NCI-H2081 (cell line): ENCODE measurements at regions not wholly inside any gene's neighbourhood (a gene's known extent, or its start where the extent isn't known, plus 50 kb on each side); places are given as distances from the start of the nearest gene placed in this dataset.

ENCODE experiments used
- DNase-seq, 2 experiments: peaks; one replicate each; lab custom pipeline; 2025; lab: John Stamatoyannopoulos, UW

- no peak for DNase-seq
Observed at GRCh38 chr3:19093084-19093483, 55.2 kb upstream of the KCNH8 start.

- DNase-seq = no peak
Observed at GRCh38 chr3:19077388-19077787, 70.9 kb upstream of the KCNH8 start.

- no peak for DNase-seq
Observed at GRCh38 chr3:19075037-19075436, 73.3 kb upstream of the KCNH8 start.

- DNase-seq = no peak
Observed at GRCh38 chr3:19074257-19074900, 73.9 kb upstream of the KCNH8 start.

- DNase-seq = no peak
Observed at GRCh38 chr3:19073341-19074105, 74.8 kb upstream of the KCNH8 start.

- no peak for DNase-seq
Observed at GRCh38 chr3:19070325-19070724, 78.0 kb upstream of the KCNH8 start.

GRCh38 chr3:19065027-19065426 lies 83.3 kb upstream of the KCNH8 start:
- DNase-seq = peak in 1 of 2 experiments; percentile 6

- DNase-seq = no peak
Observed at GRCh38 chr3:19063936-19064335, 84.4 kb upstream of the KCNH8 start.

- no peak for DNase-seq
Observed at GRCh38 chr3:19060404-19060803, 87.9 kb upstream of the KCNH8 start.

GRCh38 chr3:19052874-19053273 lies 95.4 kb upstream of the KCNH8 start:
- DNase-seq = no peak

- no peak for DNase-seq
Observed at GRCh38 chr3:19046440-19046839, 101.9 kb upstream of the KCNH8 start.

GRCh38 chr3:19030522-19030839 lies 117.8 kb upstream of the KCNH8 start:
- DNase-seq = peak in 1 of 2 experiments; percentile 15

- no peak for DNase-seq
Observed at GRCh38 chr3:19029837-19030521, 118.3 kb upstream of the KCNH8 start.

GRCh38 chr3:19025441-19025840 lies 122.9 kb upstream of the KCNH8 start:
- DNase-seq = no peak

GRCh38 chr3:19022546-19022945 lies 125.8 kb upstream of the KCNH8 start:
- no peak for DNase-seq

- DNase-seq = no peak
Observed at GRCh38 chr3:19016851-19017250, 131.5 kb upstream of the KCNH8 start.

- no peak for DNase-seq
Observed at GRCh38 chr3:19013879-19014278, 134.4 kb upstream of the KCNH8 start.

- no peak for DNase-seq
Observed at GRCh38 chr3:19012846-19013245, 135.5 kb upstream of the KCNH8 start.

- DNase-seq = no peak
Observed at GRCh38 chr3:19002606-19003005, 145.7 kb upstream of the KCNH8 start.

GRCh38 chr3:18998069-18998468 lies 150.2 kb upstream of the KCNH8 start:
- DNase-seq = no peak

- DNase-seq = no peak
Observed at GRCh38 chr3:18992709-18993108, 155.6 kb upstream of the KCNH8 start.

- DNase-seq = no peak
Observed at GRCh38 chr3:18989237-18989795, 159.0 kb upstream of the KCNH8 start.
